ENCODE measurements at regions not wholly inside any gene's neighbourhood (a gene's known extent, or its start where the extent isn't known, plus 50 kb on each side); places are given as distances from the start of the nearest gene placed in this dataset.
"Not testable (repeated sequence)": the region's sequence is repeated elsewhere in the genome, so short reads cannot be mapped to it uniquely, and the experiment has no call there.

DNA sequence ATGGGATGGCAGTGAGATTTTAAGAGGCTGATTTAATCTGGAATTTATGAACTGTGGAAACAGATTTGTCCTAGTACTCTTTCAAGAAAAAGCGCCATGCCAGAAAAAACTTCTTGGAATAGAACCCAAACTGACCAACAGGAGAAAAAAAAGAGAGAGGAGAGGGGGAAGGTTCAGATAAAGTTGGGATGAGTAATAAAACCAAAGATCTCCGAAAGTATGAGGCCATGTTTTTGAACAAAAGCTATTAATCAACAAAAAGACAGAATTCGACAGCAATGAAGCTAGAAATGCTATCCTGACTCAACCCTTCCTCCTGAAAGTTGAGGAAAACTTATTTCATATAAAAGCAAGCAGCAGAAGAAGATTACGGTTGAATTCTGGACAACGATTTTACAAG is 135.5 kb downstream of the CEMIP2 start:
- DNase-seq = no peak

DNA sequence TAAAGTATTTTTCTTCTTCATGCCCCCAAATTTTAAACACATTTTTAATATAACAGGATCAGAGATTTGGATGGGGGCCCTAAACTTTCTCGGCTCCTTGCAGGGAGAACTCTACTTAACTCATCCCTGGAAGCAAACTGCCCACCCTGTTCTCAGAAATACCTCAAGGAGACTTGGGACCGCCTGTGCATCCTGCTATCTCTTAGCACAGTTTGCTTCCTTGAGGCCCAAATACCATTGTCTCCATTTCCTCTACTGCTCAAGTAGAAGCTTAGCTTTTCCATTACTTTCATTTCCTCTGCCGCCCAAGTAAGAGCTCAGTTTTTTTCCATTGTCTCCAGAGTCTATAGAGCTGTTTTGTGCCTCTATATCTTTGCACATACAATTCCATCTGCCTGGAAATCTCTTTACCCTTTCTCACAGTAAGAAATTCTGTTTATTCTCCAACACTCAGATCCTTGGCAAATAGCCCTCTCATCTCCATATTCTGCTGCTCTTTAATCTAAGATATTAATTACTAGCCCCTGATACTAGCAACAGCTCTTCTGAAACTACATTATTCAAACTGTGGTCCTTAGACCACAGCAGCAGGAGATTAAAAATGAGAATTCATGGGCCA is 137.8 kb downstream of the CEMIP2 start:
- no peak for DNase-seq

DNA sequence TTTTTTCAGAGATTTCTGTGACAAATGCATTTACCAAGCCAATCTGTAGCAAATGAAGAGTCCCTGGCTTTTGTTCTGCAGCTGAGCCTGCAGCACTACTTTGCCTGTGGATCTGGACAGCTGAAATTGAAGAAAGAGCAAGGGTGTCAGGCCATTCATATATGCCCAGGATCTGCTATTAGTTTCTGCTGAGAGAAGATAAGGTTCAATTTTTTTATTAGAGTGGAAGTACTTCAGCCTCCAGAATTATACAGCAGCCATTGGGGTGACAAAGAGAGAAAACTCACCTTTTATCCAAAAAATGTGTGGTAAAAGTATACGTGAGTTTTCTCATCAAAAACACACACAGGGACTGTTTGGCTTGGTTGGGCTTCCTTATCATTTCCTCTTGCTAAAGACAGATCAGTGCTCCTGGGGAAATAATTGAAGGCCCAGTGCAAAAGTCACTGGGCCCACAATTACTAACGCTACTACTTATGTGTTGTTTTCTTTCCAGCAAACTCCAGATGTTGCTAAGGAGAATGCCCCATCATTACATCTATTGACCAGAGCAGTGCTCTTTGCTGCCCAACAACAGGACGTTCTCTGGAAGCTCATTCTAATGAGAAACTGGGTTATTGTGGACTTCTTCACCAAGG is 138.6 kb downstream of the CEMIP2 start:
- no peak for DNase-seq

DNA sequence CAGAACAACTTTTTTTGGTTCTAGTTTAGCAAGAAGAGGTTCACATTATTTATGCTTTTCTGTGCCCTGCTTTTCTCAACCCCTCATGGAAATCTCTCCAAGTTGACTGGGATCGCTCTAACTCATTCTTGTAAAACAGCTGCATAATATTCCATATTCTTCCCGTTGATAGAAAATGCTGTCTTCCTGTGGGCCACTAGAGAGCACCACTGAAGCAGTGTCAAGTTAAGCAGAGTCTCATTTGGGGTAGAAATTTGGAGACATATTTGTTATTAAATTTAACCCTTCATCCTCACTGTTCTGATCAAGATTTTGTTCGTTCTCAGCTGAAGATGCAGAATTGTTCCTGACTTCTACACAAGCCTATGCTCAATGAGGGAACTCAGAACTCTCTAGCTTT is 140.1 kb downstream of the CEMIP2 start:
- DNase-seq = no peak

DNA sequence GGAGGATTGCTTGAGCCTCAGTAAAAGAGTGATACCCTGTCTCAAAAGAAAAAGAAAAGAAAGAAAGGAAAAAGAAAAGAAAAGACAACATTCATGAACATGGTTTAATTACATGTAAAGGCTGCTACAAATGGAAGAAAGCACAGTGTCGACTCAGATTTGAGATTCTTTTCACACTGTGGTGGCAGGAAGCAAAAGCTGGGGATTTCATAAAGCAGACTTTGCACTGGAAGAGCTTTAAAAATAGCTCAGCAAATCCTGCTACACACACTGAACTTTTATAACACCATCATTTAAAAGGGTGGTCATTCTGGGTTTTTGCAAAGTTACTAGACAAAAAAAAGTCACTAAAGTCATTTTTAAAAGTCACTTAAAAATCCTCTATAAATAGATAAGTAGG is 140.8 kb downstream of the CEMIP2 start:
- DNase-seq = no peak

DNA sequence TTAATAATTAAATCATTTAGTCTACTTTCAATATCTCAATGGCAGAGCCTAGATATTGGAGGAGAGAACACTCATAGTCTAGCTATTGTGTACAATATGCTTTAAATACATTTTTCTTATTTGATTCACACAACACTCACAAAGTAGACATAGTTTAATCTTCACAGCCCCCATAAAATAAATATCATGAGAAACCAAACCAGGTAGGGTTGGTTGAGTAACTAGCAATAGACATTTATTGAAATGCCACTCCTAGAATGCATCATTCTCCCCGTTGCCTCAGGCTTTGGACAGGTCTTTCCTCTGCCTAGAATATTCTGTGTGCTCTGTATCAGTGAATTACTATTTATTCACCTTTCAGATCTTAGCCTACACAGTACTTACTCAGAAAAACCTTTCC is 141.9 kb downstream of the CEMIP2 start:
- no peak for DNase-seq

DNA sequence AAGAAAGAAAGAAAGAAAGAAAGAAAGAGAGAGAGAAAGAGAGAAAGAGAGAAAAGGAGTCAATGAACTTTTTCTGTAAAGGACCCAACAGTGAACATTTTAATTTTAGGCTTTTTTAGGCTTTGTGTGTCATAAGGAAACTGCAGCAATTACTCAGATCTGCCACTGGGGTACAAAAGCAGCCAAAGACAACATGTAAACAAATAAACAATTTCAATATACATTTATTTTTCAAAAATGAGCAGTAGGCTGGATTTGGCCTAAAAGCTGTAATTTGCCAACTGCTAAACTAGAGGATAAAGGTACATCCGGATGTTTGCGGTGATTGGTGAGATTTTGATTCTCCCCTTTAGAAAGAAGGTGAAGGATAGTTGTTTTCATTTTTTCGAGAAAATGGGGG is 143.6 kb downstream of the CEMIP2 start:
- no peak for DNase-seq

DNA sequence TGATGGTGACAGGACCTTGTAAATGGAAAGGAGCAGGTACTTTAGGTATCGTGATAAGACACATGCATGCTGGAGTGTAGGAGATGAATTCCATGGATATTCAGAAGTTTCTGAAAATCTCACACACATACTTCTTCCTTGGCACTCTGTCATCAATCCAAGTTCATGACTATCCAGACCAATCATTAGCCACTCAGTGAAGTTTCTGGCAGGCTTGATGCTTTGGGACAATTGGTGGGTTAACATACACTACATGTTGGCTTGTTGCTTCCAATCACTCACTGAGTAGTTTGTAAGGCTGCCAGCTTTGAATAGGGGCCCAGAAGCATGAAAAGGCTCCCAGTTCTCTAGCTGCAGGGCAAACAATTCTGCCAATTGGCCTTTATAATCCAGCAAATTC is 147.6 kb downstream of the CEMIP2 start:
- no peak for DNase-seq

DNA sequence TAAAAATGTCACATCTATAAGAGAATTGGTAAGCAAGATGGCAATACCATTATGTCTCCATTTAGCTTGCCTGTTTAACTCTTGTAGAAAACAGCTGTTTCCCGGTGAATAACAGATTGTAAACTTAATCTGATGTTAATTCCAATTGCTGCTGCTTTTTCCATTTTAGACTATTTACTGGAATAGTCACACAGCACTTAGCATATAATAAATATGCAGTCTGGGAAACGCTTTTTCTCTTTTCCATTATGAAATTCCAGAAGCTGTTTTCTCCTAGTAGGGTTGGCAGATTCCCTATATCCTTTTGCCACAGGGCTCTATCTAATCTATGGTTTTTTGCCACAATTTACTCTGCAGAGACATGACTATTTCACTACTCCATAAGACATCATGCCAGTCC is 148.0 kb downstream of the CEMIP2 start:
- no peak for DNase-seq

DNA sequence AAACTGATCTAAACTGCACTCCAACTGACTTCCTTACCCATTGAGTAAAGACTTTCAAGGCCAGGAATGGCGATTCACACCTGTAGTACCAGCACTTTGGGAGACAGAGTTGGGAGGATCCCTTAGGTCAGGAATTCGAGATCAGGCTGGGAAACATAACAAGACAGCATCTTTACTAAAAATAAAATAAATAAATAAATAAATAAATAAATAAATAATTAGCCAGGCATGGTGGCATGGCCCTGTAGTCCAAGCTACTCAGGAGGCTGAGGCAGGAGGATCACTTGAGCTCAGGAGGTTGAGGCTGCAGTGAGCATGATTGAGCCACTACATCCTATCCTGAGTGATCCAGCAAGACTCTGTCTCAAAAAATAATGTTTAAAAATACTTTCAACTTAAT is 148.4 kb downstream of the CEMIP2 start:
- DNase-seq = no peak

DNA sequence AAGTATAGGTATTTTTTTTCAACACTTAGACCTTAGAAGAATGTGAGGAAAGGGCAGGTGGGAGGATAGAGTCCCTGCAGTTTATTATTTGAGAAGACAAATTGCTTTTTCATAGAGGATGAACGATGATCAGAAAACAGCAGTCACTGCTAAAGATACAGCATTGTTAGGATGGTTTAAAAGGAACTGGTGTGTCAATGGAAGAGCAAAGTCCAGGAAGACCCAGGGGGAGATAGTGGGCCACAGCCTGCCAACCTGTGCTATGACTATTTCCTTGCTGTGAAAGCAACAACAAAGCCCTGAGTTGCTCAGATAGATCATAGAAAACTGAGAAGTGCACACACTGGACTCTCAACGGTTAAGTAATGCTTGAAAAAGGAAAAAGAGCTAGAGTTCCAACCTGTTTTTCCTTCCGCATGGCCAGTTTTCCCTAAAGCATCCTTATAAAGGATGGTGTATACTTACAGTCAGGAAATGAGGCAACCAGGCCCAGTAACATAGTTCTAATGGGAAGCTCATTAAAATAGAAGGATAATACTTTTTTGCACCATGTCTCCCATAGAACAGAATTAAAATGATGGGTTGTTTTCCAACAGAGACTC is 153.8 kb downstream of the CEMIP2 start:
- no peak for DNase-seq

DNA sequence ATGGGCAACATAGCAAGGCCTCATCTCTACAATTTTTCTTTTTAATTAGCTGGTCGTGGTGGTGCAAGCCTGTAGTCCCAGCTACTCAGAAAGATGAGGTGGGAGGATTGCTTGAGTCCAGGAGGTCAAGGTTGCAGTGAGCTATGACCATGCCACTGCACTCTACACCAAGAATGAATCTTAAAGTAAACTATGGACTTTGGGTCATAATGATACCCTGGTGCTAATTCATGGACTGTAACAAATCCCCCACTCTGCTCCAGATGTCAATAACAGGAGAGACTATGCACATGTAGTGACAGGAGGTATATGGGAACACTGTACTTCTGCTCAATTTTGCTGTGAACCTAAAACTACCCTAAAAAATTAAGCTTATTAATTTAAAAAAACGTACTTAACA is 155.4 kb downstream of the CEMIP2 start:
- DNase-seq = no peak

DNA sequence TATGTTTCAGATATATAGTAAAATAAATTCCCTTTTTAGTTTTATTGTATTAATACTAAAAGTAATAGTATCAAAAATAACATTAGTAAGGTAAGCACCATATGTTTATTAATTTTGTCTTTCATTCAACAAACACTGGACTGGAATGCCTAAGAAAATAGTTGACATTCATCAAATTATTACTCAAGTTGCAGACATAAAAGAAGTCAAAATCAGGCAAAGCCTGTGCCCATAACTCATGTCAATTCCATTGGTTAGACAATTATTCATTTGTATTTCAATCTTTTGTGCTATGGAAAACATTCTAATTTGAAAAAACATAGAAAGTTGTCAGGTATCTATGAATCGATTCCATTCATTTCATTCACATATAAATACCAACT is 158.9 kb downstream of the CEMIP2 start:
- DNase-seq = no peak

DNA sequence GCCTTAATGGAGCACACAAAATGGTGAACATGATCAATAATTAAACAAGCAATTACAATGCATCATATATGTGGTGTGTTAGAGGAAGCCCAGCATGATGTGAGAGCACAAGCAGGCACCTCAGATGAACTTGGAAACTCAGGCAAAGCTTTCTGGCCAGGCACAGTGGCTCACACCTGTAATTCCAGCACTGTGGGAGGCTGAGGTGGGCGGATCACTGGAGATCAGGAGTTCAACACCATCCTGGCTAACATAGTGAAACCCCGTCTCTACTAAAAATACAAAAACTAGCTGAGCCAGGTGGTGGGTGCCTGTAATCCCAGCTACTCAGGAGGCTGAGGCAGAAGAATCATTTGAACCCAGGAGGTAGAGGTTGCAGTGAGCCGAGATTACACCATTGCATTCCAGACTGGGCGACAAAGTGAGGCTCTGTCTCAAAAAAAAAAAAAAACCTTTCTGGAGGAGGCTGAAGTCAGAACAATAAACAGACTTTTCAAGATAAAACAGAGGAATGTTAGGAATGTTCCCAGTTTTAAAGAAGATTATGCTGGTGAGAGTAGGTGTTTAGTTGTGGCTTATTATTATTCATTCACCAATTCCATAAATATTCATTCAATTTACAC is 159.4 kb downstream of the CEMIP2 start:
- no peak for DNase-seq

DNA sequence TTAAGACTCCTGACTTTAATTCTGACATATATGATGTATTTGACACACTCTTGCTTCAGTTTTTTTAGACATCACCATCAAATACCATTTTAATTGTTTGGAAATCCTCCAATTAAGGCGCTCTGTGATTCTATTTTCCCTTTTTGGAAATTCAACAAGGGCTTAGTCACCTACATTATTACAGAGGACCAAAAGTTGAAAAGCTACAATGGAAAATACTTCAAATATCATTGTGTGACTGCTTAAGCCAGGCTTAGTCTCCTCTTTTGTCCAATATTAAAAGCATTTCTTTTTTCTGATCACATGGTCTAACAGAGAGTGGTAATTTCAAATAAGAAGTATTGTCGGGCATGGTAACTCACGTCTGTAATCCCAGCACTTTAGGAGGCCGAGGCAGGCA is 160.3 kb downstream of the CEMIP2 start:
- DNase-seq = no peak

DNA sequence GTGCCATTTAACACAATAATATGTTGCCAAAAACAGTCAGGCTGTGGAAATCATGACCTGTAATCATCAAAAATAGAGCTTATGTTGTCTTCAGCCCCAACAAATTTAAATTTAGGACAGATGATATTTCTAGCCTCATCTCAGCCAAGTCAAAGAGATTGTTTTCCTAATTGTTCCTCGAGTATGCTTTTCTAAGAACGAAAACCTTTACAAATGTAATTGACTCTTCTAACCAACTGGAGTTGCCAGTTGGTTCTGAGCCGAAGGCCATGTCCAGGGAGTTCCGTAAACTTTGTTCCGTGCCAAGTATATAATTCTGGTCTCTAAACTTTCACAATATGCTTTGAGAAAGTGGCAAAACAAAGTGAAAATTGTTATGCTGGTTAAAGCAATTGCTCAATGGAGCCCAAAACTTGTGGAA is 160.8 kb downstream of the CEMIP2 start:
- no peak for DNase-seq

DNA sequence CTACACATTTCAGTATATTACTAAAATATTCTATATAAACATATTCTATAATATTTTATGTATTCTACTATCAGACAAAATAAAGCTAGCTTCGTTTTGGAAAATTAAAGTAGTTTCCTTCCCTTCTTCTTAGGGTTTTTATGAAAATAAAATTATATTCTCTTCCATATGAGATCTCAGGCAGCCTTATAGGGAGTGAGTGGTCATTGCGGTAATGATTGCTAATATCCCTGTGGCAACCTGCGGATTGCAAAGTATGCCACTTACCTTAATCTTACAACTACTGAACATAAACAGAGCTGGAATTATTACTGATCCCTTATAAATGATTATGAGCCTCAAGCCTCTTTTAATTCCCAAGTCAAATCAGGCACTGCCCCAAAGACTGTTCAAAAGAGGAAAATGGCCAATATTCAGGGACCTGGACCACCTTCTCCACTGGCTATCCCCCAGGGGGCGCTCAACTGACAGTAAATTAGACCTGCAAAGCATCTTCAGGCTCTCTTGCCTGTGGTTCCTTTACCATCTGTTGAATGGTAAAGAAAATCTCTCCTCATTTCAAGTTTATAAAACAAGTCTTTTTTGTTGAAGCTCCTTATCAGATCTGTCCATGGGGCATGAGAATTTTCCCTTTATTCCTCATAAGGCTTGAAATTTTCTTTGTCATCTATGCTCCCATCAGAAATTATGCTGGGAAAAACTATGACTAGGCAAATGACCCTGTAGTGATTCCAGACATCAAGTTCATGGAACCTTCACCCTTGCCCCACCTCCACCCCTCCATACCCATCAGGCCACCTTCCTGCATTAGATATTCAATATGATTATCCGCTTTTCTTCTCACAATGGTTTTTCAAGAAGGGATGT is 163.9 kb downstream of the CEMIP2 start:
- peak; percentile 85 for DNase-seq

DNA sequence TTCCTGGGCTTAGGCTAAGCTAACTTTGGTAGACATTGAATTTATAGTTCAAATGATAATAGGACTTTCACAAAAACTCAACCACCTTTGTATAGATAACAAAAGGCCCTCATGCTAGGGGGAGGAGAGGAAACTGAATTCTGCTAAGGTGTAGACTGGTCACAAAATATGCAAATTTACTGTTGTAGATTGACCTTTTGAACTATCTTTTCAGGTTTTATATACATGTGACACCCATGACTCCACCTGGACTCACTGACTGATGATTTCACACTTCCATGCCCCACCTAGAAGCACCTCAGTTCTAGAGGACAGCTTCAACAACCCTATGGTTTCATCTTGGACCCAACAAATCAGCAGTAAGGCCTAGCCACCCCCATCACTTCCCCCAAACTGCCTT is 165.7 kb downstream of the CEMIP2 start:
- no peak for DNase-seq

DNA sequence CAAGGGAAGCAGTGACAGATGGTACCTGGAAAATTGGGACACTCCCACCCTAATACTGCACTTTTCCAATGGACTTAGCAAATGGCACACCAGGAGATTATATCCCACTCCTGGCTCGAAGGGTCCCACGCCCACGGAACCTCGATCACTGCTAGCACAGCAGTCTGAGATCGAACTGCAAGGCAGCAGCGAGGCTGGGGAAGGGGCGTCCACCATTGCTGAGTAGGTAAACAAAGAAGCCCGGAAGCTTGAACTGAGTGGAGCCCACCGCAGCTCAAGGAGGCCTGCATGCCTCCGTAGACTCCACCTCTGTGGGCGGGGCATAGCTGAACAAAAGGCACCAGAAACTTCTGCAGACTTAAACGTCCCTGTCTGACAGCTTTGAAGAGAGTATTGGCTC is 172.6 kb downstream of the CEMIP2 start:
- DNase-seq = not testable (repeated sequence)

DNA sequence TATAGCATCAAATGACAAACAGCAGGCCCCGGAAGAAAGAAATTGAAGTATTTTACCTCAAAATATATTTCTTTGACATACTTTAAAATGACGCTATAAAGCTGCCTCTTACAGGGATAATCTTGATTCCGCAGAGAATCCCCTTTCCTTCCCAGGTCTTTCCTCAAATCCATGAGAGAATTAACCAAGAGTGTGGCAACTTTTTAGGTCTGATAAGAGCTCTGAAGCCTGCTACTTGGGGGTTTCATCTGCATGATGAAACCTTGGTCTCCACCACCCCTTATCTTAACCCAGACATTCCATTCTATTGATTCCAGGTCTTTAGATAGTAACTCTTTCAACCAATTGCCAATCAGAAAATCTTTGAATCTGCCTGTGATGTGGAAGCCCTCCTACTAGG is 173.8 kb downstream of the CEMIP2 start:
- no peak for DNase-seq

DNA sequence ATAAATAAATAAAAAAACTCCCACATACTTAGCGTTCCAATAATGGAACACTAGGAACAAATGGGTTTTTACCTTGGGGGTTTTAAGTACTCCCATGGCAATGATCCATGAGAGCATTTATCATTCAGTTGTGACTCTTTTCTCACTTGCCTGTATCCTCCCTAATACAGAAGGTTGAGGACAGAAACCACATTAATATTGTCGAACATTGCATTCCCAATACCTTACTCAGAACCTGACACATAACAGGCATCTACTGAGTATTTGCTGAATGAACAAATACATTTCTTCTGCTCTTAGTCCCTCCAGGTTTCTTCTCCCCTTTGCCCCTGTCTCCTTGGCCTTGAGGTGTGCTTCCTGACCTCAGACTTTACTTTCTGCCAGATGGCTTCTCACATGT is 175.9 kb downstream of the CEMIP2 start:
- DNase-seq = no peak

DNA sequence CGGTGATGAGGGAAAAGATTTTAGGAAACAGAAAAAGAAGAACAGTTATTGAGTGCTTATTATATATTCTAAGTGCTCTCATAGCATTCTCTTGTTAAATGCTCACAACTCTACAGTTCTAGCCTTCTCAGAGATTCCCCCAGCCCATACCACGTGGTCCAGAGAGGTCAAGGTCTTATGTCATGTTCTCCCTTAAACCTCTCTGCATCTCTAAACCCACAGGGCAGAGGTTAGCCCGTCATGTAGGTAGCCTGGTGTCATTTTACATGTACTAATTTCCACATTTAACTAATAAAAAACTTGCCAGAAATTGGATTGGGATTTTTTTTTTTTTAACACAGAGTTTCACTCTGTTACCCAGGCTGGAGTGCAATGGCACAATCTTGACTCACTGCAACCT is 178.0 kb downstream of the CEMIP2 start:
- no peak for DNase-seq

DNA sequence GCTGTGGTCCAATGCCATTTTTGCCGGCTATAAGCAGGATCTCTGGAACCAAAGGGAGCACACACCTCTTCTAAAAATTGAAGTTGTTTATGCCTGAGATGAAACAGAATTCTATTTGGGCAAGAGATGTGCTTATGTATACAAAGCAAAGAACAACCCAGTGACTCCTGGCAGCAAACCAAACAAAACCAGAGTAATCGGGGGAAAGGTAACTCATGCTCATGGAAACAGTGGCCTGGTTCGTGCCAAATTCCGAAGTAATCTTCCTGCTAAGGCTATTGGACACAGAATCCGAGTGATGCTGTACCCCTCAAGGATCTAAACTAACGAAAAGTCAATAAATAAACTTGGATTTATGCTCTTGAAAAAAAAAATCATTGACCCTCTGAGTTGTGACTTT is 178.7 kb downstream of the CEMIP2 start:
- DNase-seq = no peak

Data from activated CD8-positive, alpha-beta memory T cell treated with anti-CD3 and anti-CD28 coated beads, Interleukin-2, amount 50 U/mL, for 48 hours (primary cell).